GM04503 (cell line): ENCODE measurements at regions not wholly inside any gene's neighbourhood (a gene's known extent, or its start where the extent isn't known, plus 50 kb on each side); places are given as distances from the start of the nearest gene placed in this dataset.
A peak's percentile ranks its signal among the peaks of the same experiment; 100 is the strongest.

Experiments used
- DNase-seq: peaks from one replicate; pipeline ENCODE4 v3.0.0-alpha.2; 2012; ENCODE audit warnings: low read depth

- DNase-seq: no peak
Measured at GRCh38 chr2:18927525-18928232, 338.3 kb upstream of the NT5C1B start.

DNA sequence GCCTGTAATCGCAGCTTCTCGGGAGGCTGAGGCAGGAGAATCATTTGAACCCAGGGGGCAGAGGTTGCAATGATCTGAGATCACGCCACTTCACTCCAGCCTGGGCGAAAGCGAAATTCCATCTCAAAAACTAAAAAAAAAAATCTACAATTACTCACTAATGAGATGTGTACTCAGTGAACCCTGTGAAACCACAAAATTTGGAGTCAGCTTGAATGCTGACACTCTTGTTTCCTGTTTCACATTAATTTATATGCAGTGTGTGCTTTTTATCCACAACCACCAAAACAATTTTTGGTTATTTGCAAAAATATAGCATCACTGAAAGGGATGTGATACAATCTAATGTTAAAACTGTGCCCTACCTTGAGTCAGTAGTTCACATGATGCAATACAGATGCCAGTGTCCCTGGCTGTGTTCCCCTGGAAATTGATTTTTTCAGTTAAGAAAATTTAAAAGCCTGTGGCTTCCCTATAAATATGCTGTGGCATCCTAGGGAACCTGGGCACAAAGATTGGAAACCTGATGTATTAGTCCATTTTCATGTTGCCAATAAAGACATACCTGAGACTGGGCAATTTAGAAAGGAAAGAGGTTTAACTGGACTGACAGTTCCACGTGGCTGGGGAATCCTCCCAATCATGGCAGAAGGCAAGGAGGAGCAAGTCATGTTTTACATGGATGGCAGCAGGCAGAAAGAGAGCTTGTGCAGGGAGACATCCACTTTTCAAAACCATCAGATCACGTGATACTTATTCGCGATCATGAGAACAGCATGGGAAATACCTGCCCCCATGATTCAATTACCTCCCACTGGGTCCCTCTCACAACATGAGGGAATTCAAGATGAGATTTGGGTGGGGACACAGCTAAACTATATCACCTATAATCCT is 337.5 kb upstream of the NT5C1B start:
- no peak for DNase-seq

DNA sequence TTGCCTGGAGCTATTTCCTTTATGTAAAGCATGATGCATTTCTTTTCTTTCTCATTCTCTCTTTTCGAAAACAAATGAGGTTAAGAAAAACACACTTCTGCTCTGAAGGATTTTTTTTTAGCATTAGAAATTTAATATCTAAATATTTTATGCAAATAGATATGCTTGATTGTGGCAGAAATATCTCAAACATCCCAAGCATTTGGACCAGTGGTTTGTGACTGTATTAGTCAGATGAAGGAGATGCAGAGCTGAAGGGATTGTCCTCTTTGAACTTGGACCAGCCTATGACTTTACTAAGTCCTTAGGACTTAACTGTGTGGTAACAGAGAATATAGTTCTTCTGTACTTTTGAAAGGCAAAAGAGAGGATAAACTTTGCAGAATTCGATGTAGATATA is 335.9 kb upstream of the NT5C1B start:
- DNase-seq: peak; percentile 67

DNA sequence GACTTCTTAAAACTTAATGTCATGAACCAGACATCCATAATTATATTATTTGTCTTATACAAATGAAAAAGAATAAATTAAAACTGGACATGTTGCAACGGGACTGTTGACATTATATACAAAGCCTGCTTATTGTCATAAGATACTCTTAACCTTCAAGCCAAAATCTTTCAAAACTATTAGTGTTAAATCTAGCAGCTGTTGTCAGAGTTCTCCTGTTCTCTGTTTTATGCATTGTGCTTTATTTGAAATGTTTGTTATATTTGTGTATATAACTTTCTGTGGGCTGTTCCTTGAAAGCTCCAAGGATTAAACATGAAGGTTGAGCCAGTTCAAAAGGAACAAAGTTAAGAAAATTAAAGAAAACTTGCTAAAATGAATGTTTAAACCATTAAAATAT is 335.5 kb upstream of the NT5C1B start:
- DNase-seq: no peak

GRCh38 chr2:18924386-18924785 is 335.0 kb upstream of the NT5C1B start:
- DNase-seq: no peak

GRCh38 chr2:18922276-18922675 is 332.9 kb upstream of the NT5C1B start:
- peak; percentile 47 for DNase-seq

DNA sequence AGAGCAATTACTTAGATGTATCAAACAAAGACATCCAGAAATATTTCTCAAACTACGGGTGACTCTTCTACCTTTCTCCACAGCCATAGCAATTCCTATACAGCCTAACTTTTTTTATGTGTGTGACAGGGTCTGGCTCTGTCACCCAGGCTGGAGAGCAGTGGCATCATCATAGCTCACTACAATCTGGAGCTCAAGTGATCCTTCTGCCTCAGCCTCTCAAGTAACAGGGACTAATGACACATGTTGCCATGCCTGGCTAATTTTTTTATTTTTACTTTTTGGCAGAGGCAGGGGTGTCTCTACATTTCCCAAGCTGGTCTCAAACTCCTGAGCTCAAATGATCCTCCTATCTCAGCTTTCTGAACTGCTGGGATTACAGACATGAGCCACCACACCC is 328.9 kb upstream of the NT5C1B start:
- DNase-seq: no peak

- no peak for DNase-seq
Measured at GRCh38 chr2:18915227-18915626, 325.9 kb upstream of the NT5C1B start.

- DNase-seq: no peak
Measured at GRCh38 chr2:18913512-18913911, 324.1 kb upstream of the NT5C1B start.

- DNase-seq: no peak
Measured at GRCh38 chr2:18912225-18912888, 323.0 kb upstream of the NT5C1B start.

GRCh38 chr2:18911416-18911815 is 322.0 kb upstream of the NT5C1B start:
- DNase-seq: no peak

DNA sequence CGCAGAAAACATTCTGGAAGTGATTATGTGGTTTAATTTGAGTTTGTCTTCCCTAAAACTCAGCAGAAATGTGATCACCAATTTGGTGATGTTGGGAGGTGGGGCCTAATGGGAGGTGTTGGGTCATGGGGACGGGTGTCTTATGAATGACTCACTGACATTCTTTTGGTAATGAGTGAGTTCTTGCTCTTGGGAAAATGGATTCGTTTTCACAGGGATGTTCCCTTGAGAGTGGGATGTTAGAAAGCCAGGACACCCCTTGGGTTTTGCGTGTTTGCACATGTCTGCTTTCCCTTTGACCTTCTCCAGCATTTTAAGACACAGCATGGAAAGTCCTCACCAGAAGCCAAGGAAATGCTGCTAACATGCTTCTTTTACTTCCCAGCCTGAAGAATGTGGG is 321.5 kb upstream of the NT5C1B start:
- peak; percentile 97 for DNase-seq

DNA sequence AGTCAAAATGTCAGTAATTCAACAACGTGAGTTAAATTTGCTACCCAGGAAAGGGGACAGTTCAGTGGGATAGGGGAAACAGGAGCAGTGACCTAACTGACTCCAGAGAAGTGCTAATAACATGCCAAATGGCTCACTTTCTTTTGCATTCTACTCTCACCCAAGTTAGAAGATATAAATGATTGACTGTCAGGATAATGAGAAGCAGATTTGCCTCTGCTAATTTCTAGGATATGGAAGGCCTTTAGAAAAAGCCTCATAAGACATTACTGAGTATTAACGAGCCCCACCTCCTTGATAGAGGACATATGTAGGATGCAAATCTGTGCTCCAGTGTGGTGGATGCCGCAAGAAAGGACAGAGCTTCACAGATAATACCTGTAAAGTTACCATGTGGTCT is 318.6 kb upstream of the NT5C1B start:
- no peak for DNase-seq

DNA sequence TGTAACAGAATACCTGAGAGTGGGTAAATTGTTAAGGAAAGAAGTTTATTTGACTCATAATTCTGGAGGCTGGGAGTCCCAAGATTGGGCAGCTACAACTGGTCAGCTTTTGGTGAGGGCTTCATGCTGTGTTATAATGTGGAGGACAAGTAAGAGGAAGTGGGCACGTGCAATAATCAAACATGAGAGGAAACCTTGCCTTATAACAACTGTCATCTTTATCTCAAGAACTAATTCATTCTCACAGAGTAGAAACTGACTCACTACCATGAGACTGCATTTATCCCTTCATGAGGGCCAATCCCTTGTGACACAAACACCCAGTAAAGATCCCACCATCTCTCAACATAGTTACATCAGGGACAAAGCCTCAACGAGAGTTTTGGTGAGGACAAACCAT is 318.1 kb upstream of the NT5C1B start:
- no peak for DNase-seq

DNA sequence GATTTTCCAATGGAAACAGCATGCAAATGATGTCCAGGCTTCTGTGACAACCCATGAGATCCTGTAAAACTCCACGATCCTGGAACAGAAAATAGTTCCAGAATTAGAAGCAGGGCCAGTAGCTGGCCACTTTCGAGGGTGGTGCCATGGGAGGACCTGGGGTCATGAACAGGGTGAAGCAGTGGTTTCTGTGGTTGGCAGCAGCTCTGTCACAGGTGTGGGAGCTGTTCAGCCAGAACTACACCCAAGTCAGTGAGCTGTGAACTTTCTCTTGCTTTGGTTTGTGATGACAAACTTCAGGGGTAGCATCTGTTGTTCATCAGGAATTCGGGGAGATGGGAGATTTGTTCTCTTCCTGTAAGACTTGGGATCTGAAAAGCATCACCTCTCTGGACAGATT is 314.4 kb upstream of the NT5C1B start:
- no peak for DNase-seq

DNA sequence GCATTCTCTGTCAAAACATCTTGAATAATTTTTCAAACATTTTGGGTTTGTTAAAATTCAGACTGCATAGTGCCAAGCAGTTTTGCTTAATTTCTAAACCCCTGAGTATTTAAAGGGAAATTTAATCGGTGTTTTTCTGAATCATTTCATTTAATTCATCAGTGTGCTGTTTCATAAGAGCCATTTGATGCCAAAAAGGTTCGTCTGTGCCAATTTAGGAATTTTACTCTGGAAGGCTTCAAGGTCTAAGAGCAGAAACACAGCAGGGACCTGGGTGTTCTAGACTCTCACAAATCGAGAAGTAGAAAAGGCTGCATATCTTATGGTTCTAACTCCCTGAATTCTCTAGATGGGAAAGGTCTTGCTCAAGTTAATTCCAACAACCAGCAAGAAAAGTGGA is 311.9 kb upstream of the NT5C1B start:
- DNase-seq: no peak

GRCh38 chr2:18900691-18901141 is 311.3 kb upstream of the NT5C1B start:
- no peak for DNase-seq

- DNase-seq: no peak
Measured at GRCh38 chr2:18899725-18900124, 310.4 kb upstream of the NT5C1B start.

DNA sequence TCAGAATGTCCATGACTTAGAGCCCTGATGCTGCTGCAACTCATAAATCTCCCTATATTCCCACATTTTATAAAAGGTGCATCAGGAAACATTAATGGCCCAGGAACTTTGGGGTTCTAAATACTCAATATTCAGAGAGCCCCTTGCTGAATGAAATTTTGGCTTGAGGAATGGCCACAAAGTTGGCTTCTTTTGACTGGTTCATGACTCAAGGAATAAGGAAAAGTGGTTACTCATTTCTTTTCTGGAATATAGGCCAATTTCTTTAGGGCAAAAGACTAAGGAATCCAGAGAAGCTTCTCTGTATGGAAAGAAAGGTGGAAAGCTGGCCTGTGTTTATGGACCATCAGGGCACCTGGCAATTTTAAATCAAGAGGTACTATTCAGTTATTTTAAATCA is 308.9 kb upstream of the NT5C1B start:
- DNase-seq: no peak

- DNase-seq: no peak
Measured at GRCh38 chr2:18896125-18896764, 306.9 kb upstream of the NT5C1B start.

GRCh38 chr2:18891600-18892345 is 302.4 kb upstream of the NT5C1B start:
- DNase-seq: no peak
